ENCODE measurements at regions not wholly inside any gene's neighbourhood (a gene's known extent, or its start where the extent isn't known, plus 50 kb on each side); places are given as distances from the start of the nearest gene placed in this dataset.
A peak's percentile ranks its signal among the peaks of the same experiment; 100 is the strongest.

- Histone ChIP-seq H4K8ac (ENCODE audit: low read depth, low read length) (no peak overlapping the region), H3K23ac (ENCODE audit: low read length) (no peak overlapping the region), H3K36me3 (ENCODE audit: control insufficient read depth, insufficient read depth, low read length) (no peaks in the 10 kb centered on the region), H2AK5ac (ENCODE audit: low read length) (no peak overlapping the region), H3K4me1 (ENCODE audit: control insufficient read depth, low read depth, low read length) (no peaks in the 10 kb centered on the region), H3K4ac (ENCODE audit: low read depth, low read length) (no peak overlapping the region), H3K9ac (ENCODE audit: low read length) (no peak overlapping the region), H3K56ac (ENCODE audit: low read length) (no peak overlapping the region), H3K79me1 (ENCODE audit: low read length) (no peaks in the 10 kb centered on the region), H3K79me2 (ENCODE audit: control insufficient read depth, insufficient read depth, low read length) (no peaks in the 10 kb centered on the region), H4K5ac (ENCODE audit: low read length) (no peak overlapping the region), H3K27ac (ENCODE audit: low read depth, low read length) (no peak overlapping the region), H3K18ac (ENCODE audit: low read length) (no peak overlapping the region), H2BK5ac (ENCODE audit: low read length) (no peak overlapping the region), H2BK120ac (ENCODE audit: low read depth, low read length) (no peak overlapping the region), H3K4me2 (ENCODE audit: low read length) (no peak overlapping the region), H2BK15ac (replicated peaks; ENCODE audit: low read depth) (no peak overlapping the region), H3K27me3 (ENCODE audit: insufficient read depth, low read length, poor library complexity) (no peaks in the 10 kb centered on the region), H3K4me3 (ENCODE audit: low read length) (no peak overlapping the region)
- DNase-seq = no peak
- no CpG with 5 or more reads among the region's 6 CpGs for WGBS (ENCODE audit: extremely low coverage, insufficient coverage, low lambda C conversion rate)
Measured at GRCh38 chr6:168183613-168183970, 104.6 kb upstream of the FRMD1 start.

DNA sequence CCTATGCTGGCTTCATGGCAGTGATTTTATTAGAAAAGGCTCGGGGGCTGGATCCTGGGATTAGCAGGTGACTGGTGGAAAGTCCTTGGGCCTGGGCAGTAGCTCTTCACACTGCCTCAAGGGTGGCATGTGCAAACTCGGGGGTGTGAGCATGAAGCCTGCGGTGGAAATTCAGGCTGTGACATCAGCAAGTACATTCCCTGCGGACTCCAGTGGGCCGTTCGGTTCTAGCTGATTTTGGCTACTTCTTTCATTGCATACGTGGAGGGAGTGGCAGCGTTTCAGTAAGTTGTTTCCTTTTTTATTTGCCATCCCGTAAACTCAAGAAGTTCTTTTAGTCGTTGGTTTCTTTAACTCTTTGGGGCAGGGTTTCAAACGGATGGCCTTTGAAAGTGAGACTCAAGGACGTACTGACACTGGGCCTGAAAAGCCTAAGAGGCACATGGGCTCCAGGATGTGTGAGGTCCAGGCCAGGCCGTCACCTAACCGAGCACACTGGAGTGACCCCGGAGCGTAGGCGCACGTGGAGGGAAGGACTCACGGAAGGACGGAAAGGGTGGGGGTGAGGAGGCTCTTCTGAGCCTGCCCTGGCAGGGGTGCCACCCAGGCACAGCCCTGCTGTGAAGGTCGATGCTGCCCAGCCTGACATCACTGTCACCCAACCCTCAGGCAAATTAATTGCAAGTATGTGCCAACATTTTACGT is 104.0 kb upstream of the FRMD1 start:
- Histone ChIP-seq H3K9ac (ENCODE audit: low read length) (no peak overlapping the region), H2BK5ac (ENCODE audit: low read length) (no peak overlapping the region), H3K4me3 (ENCODE audit: low read length) (no peak overlapping the region), H4K8ac (ENCODE audit: low read depth, low read length) (no peak overlapping the region), H3K4ac (ENCODE audit: low read depth, low read length) (no peak overlapping the region), H3K4me2 (ENCODE audit: low read length) (no peak overlapping the region), H3K4me1 (ENCODE audit: control insufficient read depth, low read depth, low read length) (no peaks in the 10 kb centered on the region), H3K79me1 (ENCODE audit: low read length) (no peaks in the 10 kb centered on the region), H2BK15ac (replicated peaks; ENCODE audit: low read depth) (no peak overlapping the region), H3K27ac (ENCODE audit: low read depth, low read length) (no peak overlapping the region), H4K5ac (ENCODE audit: low read length) (no peak overlapping the region), H2AK5ac (ENCODE audit: low read length) (no peak overlapping the region), H3K36me3 (ENCODE audit: control insufficient read depth, insufficient read depth, low read length) (no peaks in the 10 kb centered on the region), H3K18ac (ENCODE audit: low read length) (no peak overlapping the region), H2BK120ac (ENCODE audit: low read depth, low read length) (no peak overlapping the region), H3K56ac (ENCODE audit: low read length) (no peak overlapping the region), H3K23ac (ENCODE audit: low read length) (no peak overlapping the region), H3K79me2 (ENCODE audit: control insufficient read depth, insufficient read depth, low read length) (no peaks in the 10 kb centered on the region), H3K27me3 (ENCODE audit: insufficient read depth, low read length, poor library complexity) (no peaks in the 10 kb centered on the region)
- no CpG with 5 or more reads among the region's 22 CpGs for WGBS (ENCODE audit: extremely low coverage, insufficient coverage, low lambda C conversion rate)
- no peak for DNase-seq

DNA sequence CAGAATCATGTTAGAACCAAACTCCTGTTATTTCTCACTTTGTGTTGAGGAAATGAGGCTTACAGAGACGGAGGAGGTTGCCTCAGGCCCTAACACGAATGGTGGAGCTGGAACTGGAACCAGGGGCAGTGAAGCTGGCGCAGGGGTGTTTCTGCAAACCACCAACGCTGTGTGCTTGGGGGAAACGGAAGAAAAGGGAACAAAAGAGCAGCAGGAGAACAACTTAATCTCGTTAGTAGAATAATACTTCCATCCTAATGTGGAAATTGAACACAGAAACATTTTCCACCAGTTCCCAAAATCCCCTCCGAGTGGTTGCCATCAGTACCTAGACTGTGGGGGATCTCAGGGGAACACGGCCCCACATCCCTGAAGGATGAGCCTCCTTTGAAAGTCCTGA is 103.4 kb upstream of the FRMD1 start:
- Histone ChIP-seq H2BK120ac (ENCODE audit: low read depth, low read length) (no peak overlapping the region), H4K5ac (ENCODE audit: low read length) (no peak overlapping the region), H3K27me3 (ENCODE audit: insufficient read depth, low read length, poor library complexity) (no peaks in the 10 kb centered on the region), H3K79me1 (ENCODE audit: low read length) (no peaks in the 10 kb centered on the region), H4K8ac (ENCODE audit: low read depth, low read length) (no peak overlapping the region), H2BK15ac (replicated peaks; ENCODE audit: low read depth) (no peak overlapping the region), H3K4me3 (ENCODE audit: low read length) (no peak overlapping the region), H3K36me3 (ENCODE audit: control insufficient read depth, insufficient read depth, low read length) (no peaks in the 10 kb centered on the region), H2BK5ac (ENCODE audit: low read length) (no peak overlapping the region), H3K9ac (ENCODE audit: low read length) (no peak overlapping the region), H3K4me2 (ENCODE audit: low read length) (no peak overlapping the region), H3K27ac (ENCODE audit: low read depth, low read length) (no peak overlapping the region), H3K79me2 (ENCODE audit: control insufficient read depth, insufficient read depth, low read length) (no peaks in the 10 kb centered on the region), H3K4me1 (ENCODE audit: control insufficient read depth, low read depth, low read length) (no peaks in the 10 kb centered on the region), H3K18ac (ENCODE audit: low read length) (no peak overlapping the region), H3K23ac (ENCODE audit: low read length) (no peak overlapping the region), H3K56ac (ENCODE audit: low read length) (peak overlapping the region; percentile 0), H2AK5ac (ENCODE audit: low read length) (no peak overlapping the region), H3K4ac (ENCODE audit: low read depth, low read length) (no peak overlapping the region)
- DNase-seq = no peak
- WGBS (ENCODE audit: extremely low coverage, insufficient coverage, low lambda C conversion rate) = no CpG with 5 or more reads among the region's 8 CpGs

DNA sequence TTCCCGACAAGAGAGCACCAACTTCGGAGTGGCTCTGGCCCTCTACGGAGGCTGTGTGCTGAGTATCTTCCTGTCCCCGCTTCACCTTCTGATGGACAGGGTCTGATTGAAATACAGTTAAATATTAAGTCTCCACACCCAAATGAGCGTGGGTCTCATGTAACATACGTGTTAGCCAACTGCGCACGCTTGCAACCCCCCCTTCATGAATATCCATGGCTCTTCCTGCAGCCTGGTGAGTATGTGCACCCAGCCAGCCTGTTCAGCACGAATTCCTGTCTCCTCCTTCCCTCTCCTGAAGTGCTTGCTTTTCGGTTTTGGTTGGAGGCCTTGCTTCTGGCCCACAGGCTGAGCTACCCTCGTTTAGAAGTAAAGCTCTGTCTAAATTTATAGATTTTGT is 102.9 kb upstream of the FRMD1 start:
- no peak overlapping the region for H3K4me3 ChIP-seq (ENCODE audit: low read length)
- WGBS (ENCODE audit: extremely low coverage, insufficient coverage, low lambda C conversion rate) = no CpG with 5 or more reads among the region's 11 CpGs
- H3K18ac ChIP-seq (ENCODE audit: low read length) = no peak overlapping the region
- no peak overlapping the region for H2BK15ac ChIP-seq (replicated peaks; ENCODE audit: low read depth)
- no peaks in the 10 kb centered on the region for H3K4me1 ChIP-seq (ENCODE audit: control insufficient read depth, low read depth, low read length)
- no peak overlapping the region for H3K23ac ChIP-seq (ENCODE audit: low read length)
- no peaks in the 10 kb centered on the region for H3K36me3 ChIP-seq (ENCODE audit: control insufficient read depth, insufficient read depth, low read length)
- no peaks in the 10 kb centered on the region for H3K79me1 ChIP-seq (ENCODE audit: low read length)
- no peak overlapping the region for H3K9ac ChIP-seq (ENCODE audit: low read length)
- no peak overlapping the region for H3K27ac ChIP-seq (ENCODE audit: low read depth, low read length)
- no peak overlapping the region for H4K8ac ChIP-seq (ENCODE audit: low read depth, low read length)
- no peak overlapping the region for H3K4ac ChIP-seq (ENCODE audit: low read depth, low read length)
- H4K5ac ChIP-seq (ENCODE audit: low read length) = no peak overlapping the region
- no peak for DNase-seq
- no peak overlapping the region for H3K4me2 ChIP-seq (ENCODE audit: low read length)
- H3K27me3 ChIP-seq (ENCODE audit: insufficient read depth, low read length, poor library complexity) = no peaks in the 10 kb centered on the region
- no peak overlapping the region for H2BK5ac ChIP-seq (ENCODE audit: low read length)
- no peak overlapping the region for H2AK5ac ChIP-seq (ENCODE audit: low read length)
- no peaks in the 10 kb centered on the region for H3K79me2 ChIP-seq (ENCODE audit: control insufficient read depth, insufficient read depth, low read length)
- no peak overlapping the region for H3K56ac ChIP-seq (ENCODE audit: low read length)
- no peak overlapping the region for H2BK120ac ChIP-seq (ENCODE audit: low read depth, low read length)

DNA sequence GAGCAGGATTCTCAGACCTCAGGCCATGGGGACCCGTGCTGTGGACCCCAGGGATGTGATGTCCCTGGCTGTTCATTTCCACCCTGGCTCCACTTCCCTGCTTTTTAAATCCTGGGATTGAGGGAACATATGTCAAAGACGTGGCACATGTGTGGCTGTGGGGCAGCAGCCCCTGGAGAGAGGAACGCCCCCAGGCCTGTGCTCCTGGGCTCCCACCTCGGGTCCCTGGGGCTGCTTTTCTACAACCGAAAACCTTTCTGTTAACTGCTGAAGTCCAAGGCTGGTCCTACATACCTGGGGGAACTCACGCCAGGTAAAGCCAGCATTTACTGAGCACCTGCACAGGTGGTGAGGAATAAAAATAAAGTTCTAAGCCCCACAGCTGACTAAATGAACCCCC is 102.3 kb upstream of the FRMD1 start:
- Histone ChIP-seq H3K79me1 (ENCODE audit: low read length) (no peaks in the 10 kb centered on the region), H3K79me2 (ENCODE audit: control insufficient read depth, insufficient read depth, low read length) (no peaks in the 10 kb centered on the region), H3K4me2 (ENCODE audit: low read length) (no peak overlapping the region), H4K5ac (ENCODE audit: low read length) (no peak overlapping the region), H2AK5ac (ENCODE audit: low read length) (no peak overlapping the region), H2BK15ac (replicated peaks; ENCODE audit: low read depth) (no peak overlapping the region), H3K4ac (ENCODE audit: low read depth, low read length) (no peak overlapping the region), H3K9ac (ENCODE audit: low read length) (no peak overlapping the region), H3K36me3 (ENCODE audit: control insufficient read depth, insufficient read depth, low read length) (no peaks in the 10 kb centered on the region), H3K56ac (ENCODE audit: low read length) (no peak overlapping the region), H4K8ac (ENCODE audit: low read depth, low read length) (no peak overlapping the region), H3K23ac (ENCODE audit: low read length) (no peak overlapping the region), H3K27ac (ENCODE audit: low read depth, low read length) (no peak overlapping the region), H3K4me1 (ENCODE audit: control insufficient read depth, low read depth, low read length) (no peaks in the 10 kb centered on the region), H2BK120ac (ENCODE audit: low read depth, low read length) (no peak overlapping the region), H3K4me3 (ENCODE audit: low read length) (no peak overlapping the region), H2BK5ac (ENCODE audit: low read length) (no peak overlapping the region), H3K27me3 (ENCODE audit: insufficient read depth, low read length, poor library complexity) (no peaks in the 10 kb centered on the region), H3K18ac (ENCODE audit: low read length) (no peak overlapping the region)
- no peak for DNase-seq
- WGBS (ENCODE audit: extremely low coverage, insufficient coverage, low lambda C conversion rate) = no CpG with 5 or more reads among the region's 6 CpGs

- H3K79me2 ChIP-seq (ENCODE audit: control insufficient read depth, insufficient read depth, low read length) = no peaks in the 10 kb centered on the region
- H4K5ac ChIP-seq (ENCODE audit: low read length) = no peak overlapping the region
- no peak overlapping the region for H3K9ac ChIP-seq (ENCODE audit: low read length)
- H3K4me2 ChIP-seq (ENCODE audit: low read length) = no peak overlapping the region
- H3K4me1 ChIP-seq (ENCODE audit: control insufficient read depth, low read depth, low read length) = no peaks in the 10 kb centered on the region
- DNase-seq = no peak
- H2AK5ac ChIP-seq (ENCODE audit: low read length) = no peak overlapping the region
- no peak overlapping the region for H4K8ac ChIP-seq (ENCODE audit: low read depth, low read length)
- H3K18ac ChIP-seq (ENCODE audit: low read length) = no peak overlapping the region
- no peak overlapping the region for H3K4me3 ChIP-seq (ENCODE audit: low read length)
- H3K36me3 ChIP-seq (ENCODE audit: control insufficient read depth, insufficient read depth, low read length) = no peaks in the 10 kb centered on the region
- no peak overlapping the region for H3K23ac ChIP-seq (ENCODE audit: low read length)
- no peak overlapping the region for H3K4ac ChIP-seq (ENCODE audit: low read depth, low read length)
- H2BK15ac ChIP-seq (replicated peaks; ENCODE audit: low read depth) = no peak overlapping the region
- H3K79me1 ChIP-seq (ENCODE audit: low read length) = no peaks in the 10 kb centered on the region
- WGBS (ENCODE audit: extremely low coverage, insufficient coverage, low lambda C conversion rate) = no CpG with 5 or more reads among the region's 19 CpGs
- no peak overlapping the region for H3K56ac ChIP-seq (ENCODE audit: low read length)
- H2BK5ac ChIP-seq (ENCODE audit: low read length) = no peak overlapping the region
- H3K27me3 ChIP-seq (ENCODE audit: insufficient read depth, low read length, poor library complexity) = no peaks in the 10 kb centered on the region
- no peak overlapping the region for H3K27ac ChIP-seq (ENCODE audit: low read depth, low read length)
- H2BK120ac ChIP-seq (ENCODE audit: low read depth, low read length) = no peak overlapping the region
Measured at GRCh38 chr6:168180548-168181011, 101.6 kb upstream of the FRMD1 start.

All from mesendoderm (in vitro differentiated cells).